HEK293T (cell line): ENCODE measurements at regions not wholly inside any gene's neighbourhood (a gene's known extent, or its start where the extent isn't known, plus 50 kb on each side); places are given as distances from the start of the nearest gene placed in this dataset.

Experiments used
- ARNT ChIP-seq: fragments of 450-650 bp; IDR thresholded peaks from 2 replicates; pipeline ENCODE4 v1.6.1; 2017; ENCODE audit warnings: mild to moderate bottlenecking
- BHLHE40 ChIP-seq: fragments of 450-650 bp; IDR thresholded peaks from 2 replicates; pipeline ENCODE4 v1.6.1; 2016; ENCODE audit warnings: mild to moderate bottlenecking, moderate library complexity, borderline replicate concordance
- CTBP1 ChIP-seq: fragments of 450-650 bp; IDR thresholded peaks from 2 replicates; pipeline ENCODE4 v1.6.1; 2016; ENCODE audit warnings: borderline replicate concordance
- ELF4 ChIP-seq: fragments of 450-650 bp; IDR thresholded peaks from 2 replicates; pipeline ENCODE4 v1.6.1; 2017; ENCODE audit warnings: antibody characterized with exemption
- FOXA1 ChIP-seq: fragments of 450-650 bp; IDR thresholded peaks from 2 replicates; pipeline ENCODE4 v1.6.1; 2016; ENCODE audit warnings: mild to moderate bottlenecking
- FOXM1 ChIP-seq: fragments of 450-650 bp; IDR thresholded peaks from 2 replicates; pipeline ENCODE4 v1.6.1; 2017; ENCODE audit warnings: mild to moderate bottlenecking, borderline replicate concordance
- HDGF ChIP-seq: fragments of 450-650 bp; IDR thresholded peaks from 2 replicates; pipeline ENCODE4 v1.6.1; 2017; ENCODE audit warnings: antibody characterized with exemption, borderline replicate concordance
- LEF1 ChIP-seq: fragments of 450-650 bp; IDR thresholded peaks from 2 replicates; pipeline ENCODE4 v1.6.1; 2017; ENCODE audit warnings: mild to moderate bottlenecking, borderline replicate concordance
- NFRKB ChIP-seq: fragments of 450-650 bp; IDR thresholded peaks from 2 replicates; pipeline ENCODE4 v1.6.1; 2016; ENCODE audit warnings: mild to moderate bottlenecking, moderate library complexity
- PKNOX1 ChIP-seq: fragments of 450-650 bp; IDR thresholded peaks from 2 replicates; pipeline ENCODE4 v1.6.1; 2016
- SP1 ChIP-seq: fragments of 450-650 bp; IDR thresholded peaks from 2 replicates; pipeline ENCODE4 v1.6.1; 2017
- SUZ12 ChIP-seq: fragments of 450-650 bp; IDR thresholded peaks from 2 replicates; pipeline ENCODE4 v1.6.1; 2016; ENCODE audit warnings: mild to moderate bottlenecking
- TARDBP ChIP-seq: fragments of 450-650 bp; IDR thresholded peaks from 2 replicates; pipeline ENCODE4 v1.6.1; 2016
- ZNF384 ChIP-seq: fragments of 450-650 bp; IDR thresholded peaks from 2 replicates; pipeline ENCODE4 v1.6.1; 2016

GRCh38 chr9:89820337-89820736 lies 215.5 kb downstream of the GADD45G start:
- no peak for TF ChIP-seq ZNF384
- TF ChIP-seq HDGF, result no peak
- TF ChIP-seq ARNT, result no peak
- no peak for TF ChIP-seq SP1
- TF ChIP-seq FOXA1, result no peak
- no peak for TF ChIP-seq TARDBP
- TF ChIP-seq ELF4, result no peak
- TF ChIP-seq SUZ12, result no peak
- TF ChIP-seq NFRKB, result no peak
- TF ChIP-seq PKNOX1, result no peak
- TF ChIP-seq FOXM1, result no peak
- no peak for TF ChIP-seq BHLHE40
- no peak for TF ChIP-seq CTBP1
- TF ChIP-seq LEF1, result no peak
